Kasumi-1 (cell line): ENCODE measurements at regions not wholly inside any gene's neighbourhood (a gene's known extent, or its start where the extent isn't known, plus 50 kb on each side); places are given as distances from the start of the nearest gene placed in this dataset.
A peak's percentile ranks its signal among the peaks of the same experiment; 100 is the strongest.
"Not testable (repeated sequence)": the region's sequence is repeated elsewhere in the genome, so short reads cannot be mapped to it uniquely, and the experiment has no call there.

Experiments used
- DNase-seq, 2 experiments: peaks; one replicate each; lab custom pipeline; 2025; lab: John Stamatoyannopoulos, UW

- no peak for DNase-seq
Observed at GRCh38 chr1:195663549-195664280, 944.5 kb downstream of the KCNT2 start.

- no peak for DNase-seq
Observed at GRCh38 chr1:195656780-195657179, 951.5 kb downstream of the KCNT2 start.

DNA sequence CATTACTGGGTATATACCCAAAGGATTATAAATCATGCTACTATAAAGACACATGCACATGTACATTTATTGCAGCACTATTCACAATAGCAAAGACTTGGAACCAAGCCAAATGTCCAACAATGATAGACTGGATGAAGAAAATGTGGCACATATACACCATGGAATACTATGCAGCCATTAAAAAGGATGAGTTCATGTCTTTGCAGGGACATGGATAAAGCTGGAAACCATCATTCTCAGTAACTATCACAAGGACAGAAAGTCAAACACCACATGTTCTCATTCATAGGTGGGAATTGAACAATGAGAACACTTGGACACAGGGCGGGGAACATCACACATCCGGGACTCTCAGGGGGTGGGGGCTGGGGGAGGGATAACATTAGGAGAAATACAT is 959.4 kb downstream of the KCNT2 start:
- DNase-seq: not testable (repeated sequence)

DNA sequence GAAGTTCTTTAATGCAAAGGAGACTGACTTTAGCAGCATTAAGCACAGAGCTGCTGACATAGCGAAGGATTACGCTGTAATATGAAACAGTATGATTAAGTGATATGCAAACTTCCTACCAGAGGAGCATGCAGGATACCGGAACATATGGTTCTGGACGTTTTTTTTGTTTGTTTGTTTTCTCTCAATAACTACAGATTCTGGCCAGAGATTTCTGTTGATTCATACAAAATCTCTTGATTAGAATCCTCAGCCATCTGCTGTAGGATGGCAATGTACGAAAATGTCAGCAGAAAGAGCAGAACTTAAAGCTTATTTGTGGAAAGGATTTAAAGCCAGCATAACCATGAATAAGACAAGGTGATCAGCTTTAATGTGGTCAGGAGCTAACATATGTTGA is 970.7 kb downstream of the KCNT2 start:
- no peak for DNase-seq

GRCh38 chr1:195618287-195618686 is 990.0 kb downstream of the KCNT2 start:
- peak in 1 of 2 experiments; percentile 6 for DNase-seq

DNA sequence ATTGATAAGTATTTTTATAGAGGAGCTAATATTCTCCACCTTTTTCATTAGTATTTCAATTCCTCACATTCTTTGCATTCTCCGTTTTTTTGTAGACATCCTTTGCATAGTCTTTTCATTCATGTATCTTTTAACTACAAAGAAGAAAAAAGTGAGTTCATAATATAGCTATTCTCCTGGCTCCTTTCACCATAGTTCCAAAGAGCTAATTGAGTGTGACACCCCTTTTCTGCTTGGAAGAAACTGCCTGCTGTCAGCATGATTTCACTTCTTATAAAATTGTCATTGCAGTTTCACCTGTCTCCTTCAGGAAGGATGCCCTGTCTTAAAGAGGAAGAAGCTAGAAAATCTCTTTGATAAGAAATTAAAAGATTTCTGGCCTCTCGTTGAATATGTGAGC is 991.1 kb downstream of the KCNT2 start:
- no peak for DNase-seq

DNA sequence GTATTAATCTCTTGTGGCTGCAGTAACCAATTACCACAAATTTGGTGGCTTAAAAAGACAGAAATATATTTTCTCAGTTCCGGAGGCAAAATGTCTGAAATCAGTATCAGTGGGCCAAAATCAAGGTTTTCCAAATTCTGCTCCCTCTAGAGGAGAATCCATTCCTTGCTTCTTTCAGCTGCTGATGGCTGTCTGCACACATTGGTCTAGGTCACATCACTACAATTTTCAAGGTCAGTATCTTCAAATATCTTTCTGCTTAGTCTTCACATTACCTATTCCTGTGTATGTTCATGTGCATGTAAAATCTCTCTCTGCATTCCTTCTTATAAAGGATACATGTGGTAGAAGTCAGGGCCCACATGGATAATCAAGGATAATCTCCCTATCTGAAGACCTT is 999.4 kb downstream of the KCNT2 start:
- DNase-seq: peak in 1 of 2 experiments; percentile 16

DNA sequence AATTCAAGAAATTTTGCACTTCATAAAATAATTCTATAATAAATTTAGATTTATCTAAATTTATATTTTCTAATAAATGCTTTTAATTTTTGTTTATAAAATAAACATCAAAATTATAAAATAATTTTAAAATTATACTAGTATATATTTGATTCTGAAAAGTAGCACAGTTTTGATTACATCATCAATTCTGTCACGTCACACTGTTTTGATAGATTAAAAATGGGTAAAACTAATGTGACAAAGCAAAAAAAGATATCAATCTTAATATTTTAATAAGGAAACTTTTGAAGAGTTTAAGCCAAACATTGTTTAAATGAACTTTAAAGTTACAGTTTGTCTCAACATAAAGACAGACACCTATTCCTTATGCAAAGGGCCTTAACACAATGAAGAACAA is 1001.8 kb downstream of the KCNT2 start:
- DNase-seq: no peak

- no peak for DNase-seq
Observed at GRCh38 chr1:195604287-195604686, 1004.0 kb downstream of the KCNT2 start.

DNA sequence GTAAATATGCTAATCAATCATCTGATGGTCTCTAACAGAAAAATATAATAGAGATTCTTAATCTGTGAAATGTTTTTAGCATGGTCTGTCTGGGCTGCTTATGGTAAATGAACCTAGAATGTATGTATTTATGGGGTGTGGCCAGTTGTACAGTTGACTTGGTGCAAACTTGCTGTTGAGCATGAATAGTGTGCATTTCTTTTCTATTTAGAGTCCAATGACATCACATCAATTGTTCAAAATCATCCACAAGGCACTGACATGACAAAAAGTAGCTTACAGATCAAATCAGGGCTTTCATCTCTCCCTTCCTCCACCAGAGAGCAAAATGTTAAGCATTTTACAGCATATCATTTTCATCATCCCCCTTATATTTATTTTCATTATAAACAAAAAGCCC is 1010.3 kb downstream of the KCNT2 start:
- no peak for DNase-seq

- no peak for DNase-seq
Observed at GRCh38 chr1:195594773-195595172, 1013.5 kb downstream of the KCNT2 start.

DNA sequence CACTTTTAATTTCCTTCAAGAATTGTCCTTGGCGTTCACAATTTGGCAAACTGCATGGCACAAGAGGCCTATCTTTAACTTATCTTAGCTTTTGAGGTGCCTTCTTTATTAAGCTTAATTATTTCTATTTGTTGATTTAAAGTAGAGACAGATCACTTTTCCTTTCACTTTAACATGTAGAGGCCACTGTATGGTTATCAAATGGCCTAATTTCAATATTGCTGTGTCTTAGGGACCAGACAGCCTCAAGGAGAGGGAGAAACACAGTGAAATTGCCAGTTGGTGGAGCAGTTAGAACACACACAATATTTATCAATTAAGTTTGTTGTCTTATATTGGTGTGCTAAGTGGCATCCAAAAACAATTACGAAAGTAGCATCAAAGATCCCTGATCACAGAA is 1013.9 kb downstream of the KCNT2 start:
- DNase-seq: no peak

DNA sequence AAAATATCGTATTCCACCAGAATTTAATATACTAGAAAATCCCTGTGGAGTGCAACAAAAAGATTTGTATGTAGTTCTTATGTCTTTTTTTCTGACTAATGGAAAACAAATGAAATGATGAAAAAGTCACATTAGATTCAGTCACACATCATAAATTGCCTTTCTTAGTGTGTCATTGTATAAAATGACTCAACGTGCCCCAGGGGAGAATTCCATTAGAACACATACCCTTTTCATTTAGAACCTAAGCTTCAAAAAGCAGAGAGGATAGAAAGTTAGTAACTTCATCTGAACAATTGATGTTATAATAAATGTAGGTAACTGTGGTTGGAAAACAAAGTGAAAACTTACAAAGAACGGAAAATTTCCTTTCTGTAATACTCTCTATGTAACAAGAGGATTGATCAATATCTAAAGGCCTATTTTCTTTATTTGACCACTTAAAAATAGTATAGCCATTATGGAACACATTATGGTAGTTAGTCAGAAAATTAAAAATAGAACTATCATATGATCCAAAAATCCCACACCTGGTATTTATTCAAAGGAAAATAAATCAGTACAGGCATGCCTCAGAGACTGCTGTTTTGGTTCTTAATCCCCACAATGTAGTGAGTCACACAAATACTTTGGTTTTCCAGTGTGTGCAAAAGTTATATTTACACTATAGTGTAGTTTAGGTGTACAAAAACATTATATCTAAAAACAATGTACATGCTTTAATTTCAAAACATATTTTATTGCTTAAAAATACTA is 1016.1 kb downstream of the KCNT2 start:
- DNase-seq: no peak

DNA sequence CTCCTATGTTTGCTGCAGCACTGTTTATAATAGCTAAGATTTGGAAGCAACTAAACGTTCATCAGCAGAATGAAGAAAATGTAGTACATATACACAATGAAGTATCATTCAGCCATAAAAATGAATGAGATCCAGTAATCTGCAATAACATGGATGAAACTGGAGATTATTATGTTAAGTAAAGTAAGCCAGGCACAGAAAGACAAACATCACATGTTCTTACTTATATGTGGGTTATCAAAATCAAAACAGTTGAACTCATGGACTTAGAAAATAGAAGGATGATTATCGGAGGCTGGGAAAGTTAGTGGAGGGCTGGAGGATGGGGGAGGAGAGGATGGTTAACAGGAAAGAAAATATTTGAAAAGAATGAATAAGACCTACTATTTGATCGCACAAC is 1017.6 kb downstream of the KCNT2 start:
- DNase-seq: no peak

DNA sequence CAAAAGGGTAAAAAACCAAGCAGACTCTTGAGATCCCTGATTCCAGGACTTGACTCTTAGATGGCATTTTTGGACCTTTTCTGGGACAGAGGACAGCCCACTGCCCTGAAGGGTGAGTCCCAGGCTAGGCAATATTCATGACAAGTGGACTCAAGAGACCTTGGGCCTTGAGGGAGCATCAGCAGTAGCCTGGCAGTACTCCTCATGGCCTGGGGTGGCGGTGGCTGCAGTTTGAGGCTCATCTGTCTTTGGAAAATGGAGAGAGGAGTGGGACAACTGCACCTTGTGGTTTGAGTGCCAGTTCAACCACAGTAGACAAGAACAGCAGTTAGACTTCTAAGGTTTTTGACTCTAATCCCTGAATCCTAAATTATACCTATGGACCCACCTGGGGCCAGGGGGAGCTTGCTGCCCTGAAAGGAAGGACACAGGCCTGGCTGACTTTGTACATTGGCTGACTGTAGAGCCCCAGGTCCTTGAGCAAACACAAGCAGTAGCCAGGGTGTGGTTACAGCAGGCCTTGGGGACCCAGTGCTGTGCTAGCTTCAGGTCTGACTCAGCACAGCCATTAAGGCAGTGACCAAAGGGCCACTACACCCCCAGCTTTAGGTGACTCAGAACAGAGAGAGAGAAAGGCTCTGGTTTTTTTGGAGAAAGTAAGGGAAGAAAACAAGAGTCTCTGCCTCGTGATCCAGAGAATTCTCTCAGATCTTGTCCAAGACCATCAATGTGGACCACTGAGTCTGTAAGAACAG is 1023.2 kb downstream of the KCNT2 start:
- no peak for DNase-seq

GRCh38 chr1:195580988-195581387 is 1027.3 kb downstream of the KCNT2 start:
- peak in 1 of 2 experiments; percentile 15 for DNase-seq

GRCh38 chr1:195577748-195578147 is 1030.5 kb downstream of the KCNT2 start:
- no peak for DNase-seq

- DNase-seq: no peak
Observed at GRCh38 chr1:195576641-195577040, 1031.6 kb downstream of the KCNT2 start.

DNA sequence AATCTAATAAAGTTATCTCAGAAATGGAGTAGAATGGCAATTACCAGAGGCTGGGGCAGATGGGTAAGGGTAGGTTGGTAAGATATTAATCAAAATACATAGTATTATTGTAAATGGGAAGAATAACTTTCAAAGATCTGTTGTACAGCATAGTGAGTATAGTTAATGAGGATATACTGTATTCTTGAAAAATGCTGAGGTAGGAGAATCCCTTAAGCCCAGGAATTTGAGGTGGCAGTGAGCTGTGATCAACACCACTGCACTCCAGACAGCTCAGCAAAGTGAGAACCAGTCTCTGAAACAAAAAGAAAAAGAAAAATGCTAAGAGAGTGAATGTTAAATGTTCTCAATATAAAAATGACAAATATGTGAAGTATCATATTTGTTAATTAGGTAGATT is 1033.7 kb downstream of the KCNT2 start:
- no peak for DNase-seq

GRCh38 chr1:195569934-195570333 is 1038.3 kb downstream of the KCNT2 start:
- DNase-seq: no peak

- no peak for DNase-seq
Observed at GRCh38 chr1:195568389-195568788, 1039.9 kb downstream of the KCNT2 start.

- no peak for DNase-seq
Observed at GRCh38 chr1:195562074-195562473, 1046.2 kb downstream of the KCNT2 start.
